GM12864 (cell line): ENCODE measurements at regions not wholly inside any gene's neighbourhood (a gene's known extent, or its start where the extent isn't known, plus 50 kb on each side); places are given as distances from the start of the nearest gene placed in this dataset.

ENCODE experiments used
- DNase-seq: peaks from one replicate; pipeline ENCODE4 v3.0.0-alpha.2; 2011; ENCODE audit warnings: low read depth
- H3K4me3 ChIP-seq: 2 replicates; pipeline ENCODE4 v1.5.1; 2011; ENCODE audit warnings: mild to moderate bottlenecking, low read depth, low read length, control low read depth
- TF ChIP-seq, protein P1 (sequence below): IDR thresholded peaks from 2 replicates; pipeline ENCODE4 v1.5.1; 2011; ENCODE audit warnings: low read depth, mild to moderate bottlenecking, moderate library complexity, low read length, control low read depth, inconsistent platforms; ENCODE audit errors: missing control alignments

DNA sequence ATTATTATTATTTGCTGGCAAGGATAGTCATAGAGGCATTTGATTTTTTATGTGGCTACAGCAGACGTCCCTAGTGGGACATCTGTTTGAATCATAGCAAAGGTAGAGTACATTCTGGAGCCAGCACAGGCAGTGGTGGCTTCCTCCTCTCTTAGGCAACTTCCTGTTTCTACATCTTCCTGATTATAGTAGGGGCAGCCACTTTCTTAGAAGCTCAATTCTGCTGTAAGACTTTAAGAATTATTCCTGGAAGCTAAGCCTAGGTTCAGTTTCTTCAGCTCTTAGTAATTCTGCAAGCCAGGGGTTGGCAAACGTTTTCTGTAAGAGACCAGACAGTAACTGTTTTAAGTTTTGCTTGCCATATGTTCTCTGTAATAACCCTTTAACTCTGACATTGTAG, 129.3 kb upstream of the TENM4 start:
- DNase-seq = no peak
- TF ChIP-seq, protein P1, sequence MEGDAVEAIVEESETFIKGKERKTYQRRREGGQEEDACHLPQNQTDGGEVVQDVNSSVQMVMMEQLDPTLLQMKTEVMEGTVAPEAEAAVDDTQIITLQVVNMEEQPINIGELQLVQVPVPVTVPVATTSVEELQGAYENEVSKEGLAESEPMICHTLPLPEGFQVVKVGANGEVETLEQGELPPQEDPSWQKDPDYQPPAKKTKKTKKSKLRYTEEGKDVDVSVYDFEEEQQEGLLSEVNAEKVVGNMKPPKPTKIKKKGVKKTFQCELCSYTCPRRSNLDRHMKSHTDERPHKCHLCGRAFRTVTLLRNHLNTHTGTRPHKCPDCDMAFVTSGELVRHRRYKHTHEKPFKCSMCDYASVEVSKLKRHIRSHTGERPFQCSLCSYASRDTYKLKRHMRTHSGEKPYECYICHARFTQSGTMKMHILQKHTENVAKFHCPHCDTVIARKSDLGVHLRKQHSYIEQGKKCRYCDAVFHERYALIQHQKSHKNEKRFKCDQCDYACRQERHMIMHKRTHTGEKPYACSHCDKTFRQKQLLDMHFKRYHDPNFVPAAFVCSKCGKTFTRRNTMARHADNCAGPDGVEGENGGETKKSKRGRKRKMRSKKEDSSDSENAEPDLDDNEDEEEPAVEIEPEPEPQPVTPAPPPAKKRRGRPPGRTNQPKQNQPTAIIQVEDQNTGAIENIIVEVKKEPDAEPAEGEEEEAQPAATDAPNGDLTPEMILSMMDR = no peak

GRCh38 chr11:79564288-79564925, 123.6 kb upstream of the TENM4 start:
- no peak for DNase-seq
- TF ChIP-seq, protein P1 = no peak

More for the DNA sequence above, 129.3 kb upstream of the TENM4 start:
- H3K4me3 ChIP-seq = no peak overlapping the region

GRCh38 chr11:79561496-79561895, 120.7 kb upstream of the TENM4 start:
- H3K4me3 ChIP-seq = no peak overlapping the region
- DNase-seq = no peak
- TF ChIP-seq, protein P1 = no peak

More at GRCh38 chr11:79564288-79564925, 123.6 kb upstream of the TENM4 start:
- H3K4me3 ChIP-seq = no peak overlapping the region

- TF ChIP-seq, protein P1 = no peak
- DNase-seq = no peak
- H3K4me3 ChIP-seq = no peak overlapping the region
These were observed 110.0 kb upstream of the TENM4 start for GRCh38 chr11:79550809-79551208.

DNA sequence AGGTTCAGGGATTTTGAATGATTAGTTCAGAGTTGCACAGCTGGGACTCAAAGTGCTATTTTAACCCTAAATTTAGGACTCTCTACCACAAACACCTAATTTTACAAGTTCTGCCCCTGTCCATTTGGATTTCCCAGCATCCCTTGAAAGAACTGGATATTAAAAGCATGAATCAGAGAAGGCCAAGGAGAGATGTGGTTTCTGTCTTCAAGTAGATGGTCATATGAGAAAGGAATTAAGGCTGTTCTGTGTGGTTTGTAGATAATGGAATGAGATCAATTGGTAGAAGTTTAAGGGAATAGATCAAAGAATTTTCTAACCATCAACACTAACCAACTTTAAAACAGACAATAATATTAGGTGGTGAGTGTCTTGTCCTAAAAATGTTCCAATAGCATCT, 106.4 kb upstream of the TENM4 start:
- DNase-seq = no peak
- TF ChIP-seq, protein P1 = no peak

GRCh38 chr11:79546351-79546750, 105.5 kb upstream of the TENM4 start:
- no peak for DNase-seq
- TF ChIP-seq, protein P1 = no peak
- H3K4me3 ChIP-seq = no peak overlapping the region

More for the DNA sequence above, 106.4 kb upstream of the TENM4 start:
- no peak overlapping the region for H3K4me3 ChIP-seq

- DNase-seq = no peak
- H3K4me3 ChIP-seq = no peak overlapping the region
- TF ChIP-seq, protein P1 = no peak
These were observed 103.5 kb upstream of the TENM4 start for GRCh38 chr11:79544361-79544760.
